GM18520 (cell line): ENCODE measurements at regions not wholly inside any gene's neighbourhood (a gene's known extent, or its start where the extent isn't known, plus 50 kb on each side); places are given as distances from the start of the nearest gene placed in this dataset.

ENCODE experiments used
- ATAC-seq: cut with Tn5 transposase; IDR thresholded peaks from one replicate; pipeline ENCODE4 v1.9.1; 2021; ENCODE audit not compliant: unreplicated experiment

DNA sequence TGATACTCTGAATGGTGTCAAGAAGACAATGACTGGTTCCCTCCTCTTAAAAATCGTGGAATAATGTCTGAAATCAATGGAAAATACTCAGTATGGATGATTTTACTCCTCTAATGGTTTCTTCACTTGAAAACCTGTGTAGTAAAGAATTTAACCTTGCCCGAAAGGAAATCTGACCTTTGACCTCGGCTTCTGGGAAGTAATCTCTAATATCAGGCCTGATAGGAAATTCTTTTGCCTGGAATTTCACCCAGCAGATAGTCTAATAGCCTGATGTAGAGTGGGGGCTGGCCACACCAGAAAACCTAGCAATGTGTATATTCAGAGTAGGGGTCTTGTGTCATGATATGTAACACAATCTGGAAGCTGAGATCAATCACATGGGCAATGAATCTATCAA is 91.5 kb upstream of the GOLIM4 start:
- no peak for ATAC-seq

DNA sequence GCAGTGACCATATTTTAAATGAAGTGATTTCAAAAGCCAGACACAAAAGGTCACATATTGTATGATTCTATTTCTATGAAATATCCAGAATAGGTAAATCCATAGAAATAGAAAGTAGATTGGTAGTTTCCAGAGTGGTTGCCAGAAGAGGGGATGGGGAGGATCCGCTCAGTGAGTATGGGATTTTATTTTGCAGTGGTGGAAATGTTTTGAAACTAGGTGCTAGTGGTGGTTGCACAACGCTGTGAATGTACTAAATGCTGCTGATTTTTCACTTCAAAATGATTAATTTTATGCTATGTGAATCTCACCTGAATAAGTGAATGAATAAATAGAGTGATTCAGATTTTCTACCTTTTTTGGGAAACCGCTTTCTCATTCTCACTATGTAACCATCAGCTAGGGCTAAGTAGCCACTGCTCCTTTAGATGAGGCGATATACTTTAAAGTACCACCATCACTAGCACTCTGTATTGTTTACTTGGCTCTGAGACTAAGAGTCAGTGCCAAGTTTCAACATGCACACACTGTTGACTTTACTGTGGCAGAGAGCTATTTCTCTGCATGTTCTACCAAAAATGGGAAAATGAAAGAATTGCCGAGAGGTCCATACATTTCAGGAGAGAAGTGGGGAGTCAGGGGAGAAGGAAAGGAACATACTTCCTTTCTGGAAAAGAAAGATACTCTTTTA is 90.7 kb upstream of the GOLIM4 start:
- ATAC-seq, result no peak

DNA sequence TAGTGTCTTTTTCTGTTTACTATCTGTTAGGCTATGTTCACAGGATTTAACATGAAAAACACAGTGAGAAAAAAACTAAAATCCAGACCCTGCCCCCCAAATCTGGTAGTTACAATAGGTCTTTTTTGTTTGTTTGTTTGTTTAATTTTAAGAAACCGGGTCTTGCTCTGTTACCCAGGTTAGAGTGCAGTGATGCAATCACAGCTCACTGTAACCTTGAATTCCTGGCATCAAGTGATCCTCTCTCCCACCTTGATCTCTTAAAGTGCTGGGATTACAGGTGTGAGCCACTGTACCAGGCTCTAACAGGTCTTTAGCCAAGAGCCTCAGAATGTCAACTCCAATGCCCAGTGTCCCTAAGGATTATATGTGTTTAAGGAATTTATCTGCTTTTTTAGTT is 88.0 kb upstream of the GOLIM4 start:
- no peak for ATAC-seq

DNA sequence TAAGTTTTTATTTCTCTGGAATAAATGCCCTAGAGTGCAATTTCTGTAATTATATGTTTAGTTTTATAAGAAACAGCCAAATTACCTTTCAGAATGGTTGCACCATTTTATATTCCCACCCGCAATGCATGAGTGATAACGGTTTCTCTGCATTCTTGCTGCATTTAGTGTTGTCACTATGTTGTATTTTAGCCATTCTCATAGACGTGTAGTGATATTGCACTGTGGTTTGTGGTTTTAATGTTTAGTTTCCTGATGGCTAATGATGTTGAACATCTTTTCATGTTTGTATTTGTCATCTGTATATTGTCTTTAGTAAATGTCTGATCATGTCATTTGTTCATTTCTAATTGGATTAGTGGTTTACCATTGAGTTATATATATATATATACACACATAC is 73.0 kb upstream of the GOLIM4 start:
- no peak for ATAC-seq

DNA sequence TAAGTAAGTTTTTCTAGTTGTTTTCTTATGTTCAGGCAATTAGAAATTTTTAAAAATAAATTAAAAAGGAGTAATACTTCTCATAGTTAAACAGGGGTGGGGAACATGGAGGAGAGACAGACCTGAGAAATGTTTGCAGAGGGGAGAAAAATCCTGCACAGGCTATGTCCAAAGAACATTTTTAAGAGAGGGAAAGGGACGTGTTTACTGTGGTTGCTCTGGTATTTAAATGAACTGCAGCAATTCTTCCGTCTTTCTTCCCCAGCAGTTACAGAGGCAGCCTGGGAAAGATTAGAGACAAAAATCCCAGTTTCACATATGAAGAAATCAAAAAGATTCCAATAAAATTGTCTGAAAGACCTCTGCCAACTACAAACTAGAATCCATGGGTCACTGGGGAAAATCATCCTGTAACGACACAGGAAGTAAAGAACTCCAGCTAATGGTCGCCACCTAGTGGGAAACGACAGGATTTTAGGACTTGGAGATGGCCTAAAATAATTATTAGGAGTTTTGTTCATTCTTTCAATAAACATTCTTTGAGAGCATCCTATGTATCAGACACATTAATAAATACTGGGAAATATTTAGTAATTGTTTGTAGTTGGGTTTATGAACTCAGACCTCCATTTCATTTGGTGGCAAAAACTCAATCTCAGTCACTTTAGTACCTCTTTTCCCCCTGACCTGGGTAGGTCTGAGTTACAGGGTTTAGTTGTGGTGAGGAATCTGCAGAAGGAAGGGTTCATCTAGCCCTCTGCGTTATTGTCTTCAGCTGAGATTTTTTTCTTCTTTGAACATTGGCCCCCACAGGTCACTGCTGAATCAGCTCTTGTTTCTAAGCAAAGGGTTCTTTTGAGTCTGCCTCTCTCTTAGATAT is 69.9 kb upstream of the GOLIM4 start:
- no peak for ATAC-seq

DNA sequence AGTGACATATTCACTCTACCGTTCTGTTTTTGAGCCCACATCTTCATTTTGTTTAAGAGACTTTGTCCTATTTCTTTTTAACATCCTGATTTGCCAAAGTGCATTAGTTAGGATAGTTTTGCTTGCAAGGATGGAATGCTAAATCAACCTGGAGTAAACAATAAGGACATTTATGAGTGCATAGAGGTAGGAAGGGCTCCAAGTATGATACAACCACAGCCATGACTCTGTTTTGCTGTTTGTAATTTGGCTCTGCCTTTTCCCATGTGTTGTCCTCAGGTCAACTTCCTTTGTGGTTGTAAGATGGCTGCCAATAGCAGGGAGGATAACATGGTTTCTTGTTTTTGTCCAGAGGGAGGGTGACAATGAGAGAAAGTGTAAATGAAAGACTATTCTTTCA is 66.4 kb upstream of the GOLIM4 start:
- ATAC-seq, result no peak

DNA sequence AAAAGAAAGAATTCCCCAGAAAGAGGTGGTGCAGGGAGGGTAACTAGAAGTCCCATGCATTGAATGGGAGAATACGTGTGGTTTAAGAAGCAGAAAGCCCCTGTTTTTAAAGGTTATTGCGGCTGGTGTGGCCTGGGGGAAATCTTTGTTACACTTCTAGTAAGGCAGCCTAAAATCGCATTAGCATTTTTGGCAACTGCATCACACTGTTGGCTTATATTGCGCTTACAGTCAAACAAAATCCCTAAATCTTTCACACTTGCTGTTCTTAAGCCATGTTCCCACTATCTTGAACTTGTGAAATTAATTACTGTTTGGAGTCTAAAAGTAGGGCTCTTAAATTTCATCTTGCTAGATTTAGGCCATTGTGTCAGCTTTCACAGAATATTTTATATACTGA is 66.0 kb upstream of the GOLIM4 start:
- no peak for ATAC-seq

DNA sequence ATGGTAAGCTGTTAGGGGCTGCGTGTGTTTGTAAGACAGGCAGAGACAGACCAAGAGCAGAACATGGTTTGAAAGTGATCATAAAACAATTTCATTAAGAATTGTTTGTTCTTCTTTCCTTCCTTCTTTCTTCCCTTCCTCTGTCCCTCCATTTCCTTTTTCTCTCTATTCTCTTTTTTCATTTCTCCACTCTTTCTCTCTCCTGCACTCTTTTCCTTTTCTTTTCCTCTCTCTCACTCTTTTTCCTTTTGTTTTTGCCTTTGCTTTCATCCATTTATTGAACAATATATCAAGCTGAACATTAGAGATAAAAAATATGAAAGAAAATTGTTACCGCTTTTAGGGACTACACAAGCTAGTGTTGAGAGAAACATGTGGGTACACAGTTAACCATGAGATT is 62.2 kb upstream of the GOLIM4 start:
- ATAC-seq, result no peak

DNA sequence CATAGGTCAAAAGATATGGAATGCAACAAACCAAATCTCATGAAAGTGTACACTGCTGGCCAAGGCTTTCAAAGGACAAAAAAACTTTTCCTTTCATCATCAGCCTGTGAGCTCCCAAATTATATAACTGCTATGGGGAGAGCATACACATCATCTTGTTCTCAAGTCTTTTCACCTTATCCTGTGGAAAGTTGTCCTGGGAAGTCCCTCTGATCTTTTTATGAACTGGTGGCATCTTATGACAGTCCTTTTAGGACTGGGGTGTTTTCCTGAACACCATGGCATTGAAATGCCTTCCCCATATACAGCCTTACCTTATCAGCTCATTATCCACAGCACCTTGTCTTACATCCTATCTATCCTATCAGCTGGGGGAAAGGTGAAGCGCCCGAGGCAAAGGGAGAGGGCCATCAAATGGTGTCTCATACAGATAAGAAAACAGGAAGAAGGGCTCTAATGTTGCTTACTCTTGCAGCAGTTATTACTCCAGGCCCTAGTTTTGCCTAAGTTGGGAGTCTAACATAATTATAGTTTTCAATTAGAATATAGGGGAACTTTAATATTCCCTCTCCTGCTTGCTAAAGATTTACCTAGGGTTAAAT is 61.5 kb upstream of the GOLIM4 start:
- no peak for ATAC-seq

DNA sequence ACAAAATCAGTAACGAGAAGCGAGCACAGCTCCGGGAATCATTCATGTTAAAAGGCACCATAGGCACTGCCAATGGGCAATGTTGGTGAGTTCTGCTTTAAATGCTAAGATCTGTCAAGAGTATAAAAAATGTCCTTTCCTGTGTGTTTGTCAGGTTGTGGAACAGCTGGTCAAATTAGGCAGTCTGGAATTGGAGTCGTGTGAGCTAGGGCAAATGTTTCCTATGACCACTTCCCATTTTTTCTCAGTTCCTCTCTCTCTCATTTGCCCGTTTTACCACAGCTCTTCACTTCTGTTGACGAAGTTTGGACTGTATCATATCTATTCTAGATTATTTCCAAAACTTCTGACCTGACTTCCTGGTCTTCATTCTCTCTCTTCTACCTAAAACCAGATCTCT is 60.8 kb upstream of the GOLIM4 start:
- ATAC-seq, result no peak

DNA sequence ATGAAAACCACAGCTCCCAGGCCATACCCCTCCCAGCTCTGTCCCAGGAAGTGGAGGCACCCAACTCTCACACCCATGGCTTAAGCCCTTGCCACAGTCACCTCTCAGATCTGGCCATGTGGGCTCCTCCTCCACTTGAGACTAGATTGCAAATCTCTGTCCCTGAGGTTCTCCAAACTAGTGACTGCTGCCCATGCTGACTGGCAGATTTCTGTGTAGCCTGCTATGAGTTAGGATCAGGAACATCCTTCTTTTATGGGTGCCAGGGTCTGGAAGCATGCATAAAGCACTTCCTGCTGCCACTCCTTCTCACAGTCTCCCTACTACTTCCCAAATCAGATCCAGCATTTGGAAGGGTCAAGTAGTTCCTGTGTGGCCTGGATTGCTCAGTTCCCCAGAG is 59.6 kb upstream of the GOLIM4 start:
- no peak for ATAC-seq

DNA sequence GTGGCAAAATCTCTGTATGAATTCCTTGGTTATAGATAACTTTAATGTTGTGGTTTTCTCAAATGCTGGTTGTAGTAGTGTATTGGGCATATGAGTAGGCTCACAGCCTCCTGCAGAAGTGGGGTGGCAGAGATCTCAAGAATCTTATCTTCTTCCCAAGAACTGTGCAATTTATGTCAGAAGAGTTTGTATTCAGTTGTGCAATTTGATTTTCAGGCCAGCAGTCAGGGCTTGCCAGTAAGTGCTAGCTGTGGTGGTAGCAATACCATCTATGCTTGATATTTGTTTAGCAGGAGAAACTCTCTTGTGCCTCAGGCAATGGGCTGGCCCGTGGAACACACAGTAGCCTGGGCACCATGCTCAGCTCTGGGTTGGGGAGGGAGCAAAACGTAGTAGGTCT is 58.4 kb upstream of the GOLIM4 start:
- no peak for ATAC-seq

DNA sequence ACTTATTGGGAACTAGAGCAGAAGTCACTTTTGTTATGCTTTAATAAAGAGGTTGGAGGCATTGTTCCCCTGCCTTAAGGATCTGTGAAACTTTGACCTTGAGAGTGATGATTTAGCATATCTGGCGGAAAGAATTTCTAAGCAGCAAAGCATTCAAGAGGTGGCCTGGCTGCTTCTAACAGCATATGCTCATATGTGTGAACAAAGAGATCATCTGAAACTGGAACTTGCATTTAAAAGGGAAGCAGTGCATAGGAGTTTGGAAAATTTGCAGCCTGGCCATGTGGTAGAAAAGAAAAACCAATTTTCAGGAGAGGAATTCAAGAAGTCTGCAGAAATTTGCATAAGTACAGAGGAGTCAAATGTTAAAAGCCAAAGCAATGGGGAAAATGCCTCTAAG is 56.4 kb upstream of the GOLIM4 start:
- ATAC-seq, result no peak
